ENCODE measurements at regions not wholly inside any gene's neighbourhood (a gene's known extent, or its start where the extent isn't known, plus 50 kb on each side); places are given as distances from the start of the nearest gene placed in this dataset.

GRCh38 chr4:124279741-124280140, 432.8 kb downstream of the ANKRD50 start:
- peak; percentile 24 for DNase-seq

DNA sequence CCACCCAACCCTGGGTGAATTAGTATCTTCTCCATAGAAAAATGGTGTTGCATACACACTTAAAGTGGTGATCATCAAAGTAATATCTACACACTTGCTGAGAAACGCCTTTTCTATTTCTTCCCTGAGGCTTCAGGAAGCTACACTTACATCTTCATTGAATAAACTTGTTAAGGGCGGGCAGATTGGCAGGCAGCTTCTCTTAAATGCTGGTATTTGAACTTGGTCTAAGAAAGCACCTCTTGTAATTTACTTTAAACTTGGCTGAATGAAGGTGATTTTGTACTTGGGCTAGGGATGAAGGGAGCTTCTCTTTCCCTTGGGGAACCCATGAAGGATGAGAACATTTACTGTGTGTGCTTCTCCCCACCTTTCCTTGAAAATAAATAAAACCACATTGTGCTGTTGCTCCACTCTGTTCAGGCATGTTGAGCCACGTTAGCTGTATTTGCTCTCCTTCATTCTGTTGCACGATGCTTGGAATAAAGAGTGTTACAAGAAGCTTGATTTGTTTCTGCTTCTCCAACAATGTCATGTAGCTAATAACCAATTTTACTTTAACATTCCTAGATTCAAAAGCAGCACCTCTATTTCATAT, 430.1 kb downstream of the ANKRD50 start:
- DNase-seq, result no peak

DNA sequence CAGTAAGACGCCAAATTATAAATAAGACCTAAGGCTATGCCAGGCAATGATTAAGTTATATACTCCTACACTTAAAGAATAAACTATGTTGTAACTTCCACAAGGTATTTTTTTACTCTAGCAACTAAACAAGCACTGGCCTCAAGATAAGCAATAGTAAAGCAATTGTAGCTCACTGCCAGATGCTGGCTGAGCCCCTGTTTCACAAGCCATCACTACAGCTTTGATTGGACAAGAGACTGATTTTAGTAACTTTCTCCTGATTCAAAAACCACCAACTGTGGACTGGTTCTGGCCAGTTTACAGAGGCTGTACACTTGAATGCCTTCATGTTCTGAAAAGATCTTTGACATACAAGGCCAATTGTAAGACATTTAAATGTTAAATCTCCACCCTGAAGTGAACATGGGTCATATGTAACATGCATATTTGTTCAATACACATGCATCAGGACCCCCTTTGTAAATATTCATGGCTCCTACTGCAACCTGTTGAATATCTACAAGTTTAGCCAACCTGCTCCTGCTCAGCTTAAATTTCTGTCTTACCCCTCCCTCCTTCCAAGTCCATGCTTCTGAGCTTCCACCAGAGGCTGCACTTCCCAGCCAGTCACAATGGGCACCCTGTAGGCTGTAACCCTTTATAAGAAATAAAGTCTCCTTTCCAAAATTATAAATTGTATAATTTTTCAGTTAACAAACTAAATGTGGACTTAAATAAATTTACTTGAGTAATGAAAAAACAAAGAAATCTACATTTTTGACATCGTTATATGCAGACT, 423.6 kb downstream of the ANKRD50 start:
- no peak for DNase-seq

DNA sequence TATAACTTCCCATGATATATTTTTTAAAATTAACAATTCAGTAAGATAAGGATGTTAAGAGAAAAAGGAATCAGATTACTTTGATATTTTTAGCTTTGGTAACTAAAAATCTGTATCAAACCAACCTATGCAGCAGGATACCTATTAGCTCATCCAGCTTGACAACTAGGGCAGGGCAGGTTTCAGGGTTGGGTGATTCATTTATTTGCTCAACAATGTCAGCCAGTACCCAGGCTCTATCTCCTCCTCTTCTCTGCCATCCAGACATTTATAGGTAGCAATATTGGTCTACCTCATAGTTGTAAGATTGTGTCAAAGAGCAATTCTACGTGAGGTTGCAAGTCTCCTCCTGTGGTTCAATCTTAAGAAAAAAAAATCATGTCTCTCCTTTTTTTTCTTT, 421.9 kb downstream of the ANKRD50 start:
- no peak for DNase-seq

DNA sequence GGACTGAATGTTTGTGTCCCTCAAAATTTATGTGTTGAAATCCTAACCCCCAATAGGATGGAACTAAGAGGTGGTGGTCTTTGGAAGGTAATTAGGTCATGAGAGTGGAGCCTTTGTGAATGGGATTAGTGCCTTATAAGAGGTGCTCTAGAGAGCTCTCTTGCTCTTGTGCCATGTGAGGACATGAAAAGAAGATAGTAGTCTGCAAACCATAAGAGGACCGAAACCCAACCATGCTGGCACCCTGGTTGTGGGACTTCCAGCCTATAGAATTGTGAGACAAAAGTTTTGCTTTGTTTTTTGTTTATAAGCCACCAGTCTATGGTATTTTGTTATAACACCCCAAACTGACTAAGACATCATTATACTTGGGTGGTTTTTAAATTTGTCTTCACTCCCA, 417.1 kb downstream of the ANKRD50 start:
- no peak for DNase-seq

GRCh38 chr4:124304941-124305340, 407.6 kb downstream of the ANKRD50 start:
- peak; percentile 34 for DNase-seq

- DNase-seq, result no peak
These were observed 406.2 kb downstream of the ANKRD50 start for GRCh38 chr4:124306352-124306751.

DNA sequence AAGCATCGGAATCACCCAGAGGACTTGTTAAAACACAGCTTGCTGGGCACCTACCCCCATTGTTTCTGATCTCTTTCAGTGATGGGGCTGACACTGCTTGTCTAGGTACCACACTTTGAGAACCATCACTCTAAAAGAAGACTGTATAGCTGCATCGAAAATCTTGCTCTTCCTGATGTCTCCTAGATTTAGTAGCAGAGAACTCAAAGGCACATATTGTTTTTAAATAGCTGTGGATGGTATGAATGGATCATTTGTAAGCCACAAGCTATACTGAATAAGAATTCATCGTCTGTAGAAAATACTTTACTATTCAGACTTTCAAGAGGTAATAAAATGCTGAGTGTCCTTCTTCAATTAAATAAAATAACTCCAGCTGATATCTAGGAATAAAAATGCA, 405.4 kb downstream of the ANKRD50 start:
- no peak for DNase-seq

DNA sequence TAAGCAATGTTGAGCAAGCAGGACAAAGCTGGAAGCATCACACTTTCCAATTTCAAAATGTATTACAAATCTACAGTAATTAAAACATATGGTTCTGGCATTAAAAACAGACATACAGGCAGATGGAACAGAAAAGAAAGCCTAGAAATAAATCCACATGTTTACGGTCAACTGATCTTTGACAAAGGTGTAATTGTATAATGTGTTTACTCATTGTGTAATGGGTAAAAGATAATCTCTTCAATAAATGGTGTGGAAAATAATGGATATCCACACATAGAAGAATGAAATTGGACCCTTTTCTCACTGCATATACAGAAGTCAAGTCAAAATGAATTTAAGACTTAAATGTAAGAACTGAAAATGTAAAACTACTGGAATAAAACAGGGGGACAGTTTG, 394.2 kb downstream of the ANKRD50 start:
- no peak for DNase-seq

- peak; percentile 40 for DNase-seq
These were observed 391.2 kb downstream of the ANKRD50 start for GRCh38 chr4:124321364-124321763.

- no peak for DNase-seq
These were observed 390.1 kb downstream of the ANKRD50 start for GRCh38 chr4:124322234-124323065.

DNA sequence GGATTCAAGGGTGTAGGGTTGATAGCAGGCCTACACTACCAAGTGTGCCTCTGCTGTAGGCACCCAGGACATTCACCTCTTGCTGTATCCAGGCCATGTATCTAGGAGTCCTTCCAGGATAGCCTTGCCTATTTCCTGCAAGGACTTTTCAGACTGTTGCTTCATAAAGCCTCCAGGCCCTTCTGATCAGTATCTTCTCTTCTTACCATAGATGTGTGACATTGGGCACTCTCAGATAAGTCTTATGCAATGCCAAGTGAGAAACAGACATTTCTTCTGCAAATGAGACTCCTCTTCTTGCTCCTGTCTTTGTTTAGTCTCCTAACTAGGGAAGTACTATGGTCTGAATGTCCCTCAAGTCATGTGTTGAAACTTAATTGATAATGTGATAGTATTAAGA, 386.8 kb downstream of the ANKRD50 start:
- no peak for DNase-seq

GRCh38 chr4:124329134-124329533, 383.4 kb downstream of the ANKRD50 start:
- DNase-seq, result no peak

GRCh38 chr4:124330045-124330444, 382.5 kb downstream of the ANKRD50 start:
- no peak for DNase-seq

DNA sequence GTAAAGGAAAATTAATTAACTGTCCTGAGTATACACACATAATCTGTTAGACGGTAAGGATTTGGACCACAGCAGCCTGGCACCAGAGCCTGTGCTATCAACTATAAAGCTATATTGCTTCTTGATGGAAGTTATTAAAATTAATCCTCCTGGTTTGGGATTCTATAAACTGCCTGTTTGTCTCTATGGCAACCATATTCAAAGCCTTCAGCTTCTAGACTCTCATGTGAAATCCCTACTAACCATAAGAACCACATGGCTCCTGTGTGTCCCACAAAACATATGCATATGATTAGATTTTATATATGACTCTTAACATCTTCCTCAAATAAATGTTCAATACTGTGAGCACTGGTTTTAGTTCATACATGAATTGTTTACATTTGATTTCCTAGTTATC, 380.8 kb downstream of the ANKRD50 start:
- no peak for DNase-seq

- no peak for DNase-seq
These were observed 379.1 kb downstream of the ANKRD50 start for GRCh38 chr4:124333466-124333865.

GRCh38 chr4:124334119-124334518, 378.4 kb downstream of the ANKRD50 start:
- peak; percentile 47 for DNase-seq

GRCh38 chr4:124337874-124338273, 374.7 kb downstream of the ANKRD50 start:
- DNase-seq, result peak; percentile 53

GRCh38 chr4:124343661-124344171, 368.8 kb downstream of the ANKRD50 start:
- no peak for DNase-seq

- no peak for DNase-seq
These were observed 339.6 kb downstream of the ANKRD50 start for GRCh38 chr4:124372916-124373315.

DNA sequence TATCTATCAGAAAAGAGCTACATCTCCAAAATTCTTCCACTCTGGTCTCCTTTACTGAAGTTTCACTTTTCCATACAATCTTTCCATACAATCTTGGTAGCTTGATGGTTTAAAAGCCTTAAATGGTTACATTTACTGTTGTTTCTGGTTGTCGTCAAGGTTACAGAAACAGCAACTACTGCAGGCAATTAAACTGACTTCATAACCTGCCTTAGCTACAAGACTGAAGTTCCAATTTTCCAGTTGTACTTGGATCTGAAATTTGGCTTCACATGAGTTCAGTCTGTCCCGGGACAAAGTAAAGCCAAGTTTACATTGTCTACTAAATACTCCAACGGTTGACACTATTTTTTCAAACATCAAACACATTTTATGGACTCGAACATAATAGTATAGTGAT, 326.4 kb downstream of the ANKRD50 start:
- no peak for DNase-seq

DNA sequence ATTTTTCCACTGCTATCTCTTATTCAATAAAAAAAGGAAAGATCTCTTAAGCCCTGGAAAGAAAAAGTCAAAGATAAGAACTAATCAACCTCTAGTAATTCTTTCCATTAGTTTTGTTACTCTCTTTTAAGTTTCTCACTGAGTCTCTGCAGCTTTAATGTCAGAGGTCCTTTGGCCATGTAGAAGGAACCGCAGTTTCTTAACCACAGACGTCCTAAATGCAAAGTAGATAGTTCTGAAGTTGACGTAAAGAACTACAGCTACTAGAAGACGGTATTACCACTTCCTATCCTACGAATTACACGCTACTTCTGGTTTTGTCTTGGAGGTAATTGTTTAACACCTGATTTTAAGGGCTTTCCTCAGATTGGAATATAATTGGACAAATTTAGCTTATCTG, 325.9 kb downstream of the ANKRD50 start:
- no peak for DNase-seq

DNA sequence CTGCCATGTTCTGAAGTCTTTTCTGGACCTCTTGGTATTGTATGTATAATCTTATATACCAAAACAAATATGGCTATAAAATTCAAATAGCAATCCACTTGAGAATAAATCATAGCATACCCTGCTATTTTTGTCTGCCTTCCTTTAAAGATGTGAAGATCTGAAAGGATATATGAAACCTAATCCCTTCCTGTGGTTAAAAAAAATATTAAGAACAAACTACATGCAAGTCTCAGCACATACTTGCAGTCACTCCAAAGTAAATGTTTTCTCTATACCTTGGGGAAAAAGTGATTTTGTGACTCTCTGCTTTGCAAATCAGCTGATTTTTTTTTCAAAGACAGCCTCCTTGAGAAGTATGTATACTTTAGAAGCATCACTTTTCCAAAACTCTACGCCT, 322.9 kb downstream of the ANKRD50 start:
- DNase-seq, result no peak

DNA sequence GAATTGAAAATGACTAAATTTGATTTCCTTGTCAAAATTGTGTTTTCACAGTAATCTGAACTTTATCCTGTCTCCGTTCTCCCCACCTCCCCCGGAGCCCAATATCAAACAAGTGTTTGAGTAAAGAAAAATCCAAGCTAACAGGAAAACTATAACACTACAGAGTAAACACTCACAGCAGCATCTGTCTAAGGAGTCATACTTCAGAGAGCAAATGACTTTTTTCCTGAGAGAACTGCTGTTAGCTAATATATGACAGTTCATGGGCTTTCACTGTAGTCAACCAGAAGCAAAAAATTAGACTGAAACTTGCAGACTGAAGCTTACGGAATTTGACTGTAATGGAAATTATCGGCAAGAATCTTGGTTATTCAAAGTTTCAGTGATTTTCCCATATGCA, 321.7 kb downstream of the ANKRD50 start:
- no peak for DNase-seq
